Stimulated activated CD4-positive, alpha-beta T cell treated with anti-CD3 and anti-CD28 coated beads, Interleukin-15, amount 100 ng/mL, for 24 hours (primary cell): ENCODE measurements at regions not wholly inside any gene's neighbourhood (a gene's known extent, or its start where the extent isn't known, plus 50 kb on each side); places are given as distances from the start of the nearest gene placed in this dataset.
"Not testable (repeated sequence)": the region's sequence is repeated elsewhere in the genome, so short reads cannot be mapped to it uniquely, and the experiment has no call there.

Experiments
- DNase-seq: peaks from one replicate; pipeline ENCODE4 v3.0.0-alpha.2; 2020

DNA sequence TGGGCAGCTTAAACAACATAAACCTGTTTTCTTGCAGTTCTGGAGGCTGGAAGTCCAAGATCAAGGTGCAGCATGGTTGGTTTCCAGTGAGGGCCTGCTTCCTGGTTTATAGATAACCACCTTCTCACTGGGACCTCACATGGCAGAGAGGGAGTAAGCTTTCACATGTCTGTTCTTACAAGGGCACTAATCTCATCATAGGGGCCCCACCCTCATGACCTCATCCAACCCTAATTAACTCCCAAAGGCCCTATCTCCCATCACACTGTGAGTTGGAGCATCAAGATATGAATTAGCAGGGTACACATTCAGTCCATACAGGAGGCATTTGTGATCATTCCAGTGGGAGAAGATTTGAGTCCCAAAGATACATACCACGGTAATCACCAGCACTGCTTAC lies 50.5 kb upstream of the GRIN2A start:
- DNase-seq: no peak

DNA sequence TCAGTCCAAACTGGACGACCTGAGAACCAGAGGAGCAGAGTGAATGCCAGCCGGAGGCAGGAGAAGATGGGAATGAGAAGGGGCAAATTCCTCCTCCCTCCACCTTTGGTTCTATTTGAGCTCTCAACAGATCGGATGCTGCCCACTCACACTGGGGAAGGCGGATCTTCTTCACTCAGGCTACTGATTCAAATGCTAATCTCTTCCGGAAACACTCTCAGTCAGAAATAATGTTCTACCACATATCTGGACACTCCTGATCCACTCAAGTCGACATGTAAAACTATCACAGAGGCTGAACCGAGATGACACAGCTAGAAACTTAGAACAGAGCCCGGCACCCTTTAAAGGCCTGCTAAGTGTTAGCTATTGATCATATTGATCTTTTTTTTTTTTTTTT lies 57.4 kb upstream of the GRIN2A start:
- DNase-seq: no peak

DNA sequence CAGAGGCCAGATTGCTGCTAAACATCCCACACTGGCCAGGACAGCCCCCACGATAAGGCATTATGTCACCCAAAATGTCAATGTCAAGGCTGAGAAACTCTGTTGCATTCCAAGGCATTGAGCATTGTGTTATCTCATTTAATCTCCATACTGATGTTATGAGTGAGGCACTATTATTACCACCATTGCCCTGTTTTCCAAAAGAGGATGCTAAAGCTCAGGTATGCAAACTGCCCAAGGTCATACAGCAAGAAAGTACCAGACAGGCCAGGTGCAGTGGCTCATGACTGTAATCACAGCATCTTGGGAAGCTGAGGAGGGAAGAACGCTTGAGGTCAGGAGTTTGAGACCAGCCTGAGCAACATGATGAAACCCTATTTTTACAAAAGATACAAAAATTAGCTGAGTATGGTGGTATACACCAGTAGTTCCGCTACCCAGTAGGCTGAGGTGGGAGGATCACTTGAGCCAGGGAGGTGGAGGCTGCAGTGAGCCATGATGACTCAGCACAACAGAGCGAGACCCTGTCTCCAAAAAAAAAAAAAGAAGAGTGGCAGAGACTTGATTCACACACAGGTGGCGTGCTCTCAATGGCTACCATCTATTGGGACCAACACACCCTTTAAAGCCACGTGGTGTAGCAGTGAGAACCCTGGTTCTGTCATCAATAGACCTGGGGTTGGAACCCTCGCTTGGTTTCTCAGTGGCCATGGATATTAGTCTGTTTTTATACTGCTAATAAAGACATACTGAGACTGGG lies 58.8 kb upstream of the GRIN2A start:
- DNase-seq: no peak

DNA sequence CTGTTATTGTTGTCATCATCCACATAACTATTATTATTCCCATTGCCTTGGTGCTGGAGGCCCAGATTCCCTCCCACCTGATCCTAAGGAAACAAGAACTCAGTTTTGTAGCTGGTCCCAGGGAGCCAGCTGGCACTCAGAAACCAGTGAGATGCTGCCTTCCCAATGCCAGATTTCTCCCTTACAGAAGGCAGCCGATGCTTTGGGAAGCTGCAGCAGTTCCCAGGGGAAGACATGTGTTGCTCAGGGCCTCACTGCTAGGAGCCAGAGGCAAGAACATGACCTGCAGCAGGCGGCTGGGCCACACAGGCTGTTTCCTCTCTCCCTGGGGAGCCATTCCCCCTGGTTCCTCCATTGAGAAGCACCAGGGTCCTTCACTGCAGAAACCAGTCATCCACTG lies 59.9 kb upstream of the GRIN2A start:
- DNase-seq: no peak

DNA sequence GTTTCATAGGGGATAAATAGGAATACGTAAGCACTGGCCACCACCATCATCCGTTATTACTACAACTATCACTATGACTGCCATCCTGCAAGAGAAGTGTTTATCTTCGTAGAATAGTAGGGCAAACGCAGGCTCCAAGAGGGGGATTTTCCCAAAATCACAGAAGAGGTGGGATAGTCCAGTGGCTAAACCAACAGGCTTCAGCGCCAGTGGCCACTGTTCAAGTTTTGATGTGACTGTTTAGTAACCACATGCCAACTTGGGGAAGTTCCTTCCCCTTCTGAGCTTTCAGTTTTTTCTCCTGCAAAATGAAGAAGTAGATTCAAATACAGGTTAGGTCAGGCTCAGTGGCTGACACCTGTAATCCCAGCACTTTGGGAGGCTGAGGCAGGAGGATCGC lies 60.7 kb upstream of the GRIN2A start:
- DNase-seq: no peak

DNA sequence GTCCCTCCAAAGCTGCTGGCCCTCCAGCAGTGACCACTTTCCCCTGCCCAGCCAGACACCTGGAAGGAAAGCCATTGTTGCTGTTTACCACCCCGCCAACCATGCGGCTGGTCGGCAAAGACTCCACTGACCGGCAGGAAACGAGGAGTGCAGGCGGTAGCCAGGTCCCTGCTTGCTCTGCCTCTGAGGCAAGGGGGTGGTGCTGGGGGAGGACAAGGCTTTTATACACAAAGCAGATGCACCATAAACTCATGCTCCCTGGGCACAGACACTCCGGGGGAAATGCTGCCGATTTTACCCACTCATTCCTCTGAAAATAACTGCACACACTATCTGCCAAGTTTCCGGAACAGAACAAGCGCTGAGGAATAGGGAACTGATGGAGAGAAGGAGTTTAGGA lies 62.8 kb upstream of the GRIN2A start:
- DNase-seq: no peak

DNA sequence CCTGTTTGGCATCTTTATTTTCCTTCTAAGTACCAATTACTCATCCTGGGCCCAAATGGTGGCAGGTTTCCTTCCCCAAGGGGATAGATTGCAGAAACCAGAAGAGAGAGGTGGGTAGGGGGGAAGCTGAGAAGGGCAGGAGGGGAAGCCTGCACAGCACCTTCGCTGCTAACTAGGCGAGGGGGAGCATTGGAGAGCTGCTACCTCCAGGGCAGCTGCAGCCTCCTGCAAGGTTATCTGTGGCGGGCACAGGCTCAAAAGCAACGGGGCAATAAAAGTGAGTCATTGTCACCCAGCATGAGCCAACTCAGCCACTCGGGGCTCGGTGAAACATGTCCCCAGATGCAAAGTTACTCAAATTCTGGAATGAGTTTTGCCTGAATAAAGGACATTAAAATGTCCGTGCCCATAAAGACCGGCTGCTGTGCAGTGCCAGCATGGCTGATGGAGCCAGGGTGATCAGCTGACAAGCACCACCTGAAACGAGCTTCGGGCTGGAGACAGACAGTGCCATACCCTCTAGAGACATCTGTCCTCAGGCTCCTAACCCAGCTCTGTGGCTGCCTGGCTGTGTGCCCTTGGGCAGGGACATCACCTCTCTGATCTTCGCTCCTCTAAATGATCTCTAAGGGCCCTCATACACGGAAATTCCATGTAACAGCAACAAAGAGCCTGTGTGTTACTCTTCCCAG lies 68.1 kb upstream of the GRIN2A start:
- DNase-seq: no peak

DNA sequence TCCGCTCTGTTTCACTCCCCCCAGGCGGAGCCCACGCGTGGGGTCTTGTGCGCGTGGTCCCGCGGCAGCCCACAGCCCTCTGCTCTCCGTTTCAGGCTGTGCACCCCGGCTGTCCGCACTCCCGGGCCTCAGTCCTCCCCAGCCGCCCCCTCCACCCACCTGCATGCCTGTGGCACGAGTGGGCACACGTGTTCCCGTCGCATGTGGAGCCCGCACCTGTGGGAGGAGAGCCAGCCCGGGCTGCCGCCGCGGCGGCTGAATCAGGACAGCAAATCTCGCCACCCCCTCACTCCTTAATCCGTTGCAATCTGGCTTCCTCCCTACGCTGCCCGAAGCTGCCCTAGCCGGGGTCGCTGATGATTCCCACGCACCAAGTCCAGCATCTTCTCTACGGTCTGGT lies 69.9 kb upstream of the GRIN2A start:
- DNase-seq: no peak

DNA sequence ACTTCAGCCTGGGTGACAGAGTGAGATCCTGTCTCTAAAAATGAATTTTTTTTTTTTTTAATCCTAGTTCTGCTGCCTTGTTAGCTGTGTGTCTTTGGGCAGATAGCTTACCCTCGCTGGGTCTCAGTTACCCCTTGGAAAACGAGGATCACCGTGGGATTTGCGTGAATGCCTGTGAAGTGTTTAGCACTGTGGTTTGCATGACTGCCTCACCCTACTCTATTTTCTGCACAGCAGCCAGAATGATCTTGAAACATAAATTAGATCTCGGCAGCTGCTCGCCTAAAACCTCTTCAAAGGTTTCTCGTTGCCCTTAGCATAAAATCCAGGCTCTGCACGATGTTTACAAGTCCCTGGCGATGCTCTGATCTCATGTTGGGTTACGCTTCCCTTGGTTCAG lies 71.2 kb upstream of the GRIN2A start:
- no peak for DNase-seq

DNA sequence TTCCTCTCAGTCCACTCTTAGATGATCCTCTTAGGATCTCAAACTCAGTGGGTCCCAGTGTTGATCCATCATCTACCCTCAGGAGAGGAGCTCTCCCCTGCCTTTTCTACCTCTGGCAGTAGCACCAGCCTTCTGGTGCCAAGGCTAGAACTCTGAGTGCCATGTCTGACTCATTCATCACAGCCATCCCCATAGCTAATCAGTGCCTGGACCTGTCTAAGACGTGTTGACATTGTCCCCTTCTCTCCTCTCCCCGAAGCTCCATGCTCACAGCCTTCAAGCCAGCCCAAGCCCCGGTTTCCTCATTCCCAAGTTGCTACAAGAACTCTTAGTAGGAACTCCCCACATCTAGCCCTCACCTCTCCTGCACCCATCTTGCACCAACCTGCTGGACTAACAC lies 73.5 kb upstream of the GRIN2A start:
- DNase-seq: no peak

DNA sequence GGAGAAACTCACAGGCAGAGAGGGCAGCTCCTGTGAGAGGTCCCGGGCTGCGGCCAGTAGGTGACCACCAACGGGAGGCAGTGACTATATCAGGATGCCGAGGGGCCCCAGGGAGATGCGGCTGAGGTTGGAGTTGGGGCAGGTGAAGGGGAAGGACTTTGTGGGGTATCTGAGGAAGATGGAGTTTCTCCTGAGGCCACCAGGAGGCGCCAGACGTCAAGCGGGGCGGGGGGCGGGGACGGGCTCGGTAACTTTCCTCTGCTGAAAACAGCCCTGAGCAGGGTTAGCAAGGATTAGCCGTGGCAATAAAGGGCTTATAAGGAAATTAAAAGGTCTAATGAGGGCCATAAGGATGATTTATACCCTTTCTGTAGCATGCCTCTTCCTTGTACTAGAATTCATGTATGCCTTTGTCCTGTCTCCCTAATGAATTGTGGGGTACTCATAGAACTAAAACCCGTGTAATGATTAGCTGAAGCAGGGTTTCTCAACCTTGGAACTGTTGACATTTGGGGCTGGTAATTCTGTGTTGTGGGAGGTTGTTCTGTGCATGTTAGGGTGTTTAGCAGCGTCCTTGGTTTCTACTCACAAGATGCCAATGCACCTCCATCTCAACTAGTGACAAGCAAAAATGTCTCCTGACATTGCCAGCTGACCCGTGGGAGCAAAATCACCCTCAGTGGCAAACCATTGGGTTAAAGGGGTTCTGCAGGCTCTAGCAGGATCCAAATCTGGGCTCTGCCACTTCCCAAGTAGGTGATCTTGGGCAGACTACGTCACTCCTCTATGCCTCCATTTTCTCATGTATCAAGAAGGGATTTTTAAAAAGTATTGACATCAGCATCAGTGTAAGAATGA lies 74.8 kb upstream of the GRIN2A start:
- peak; percentile 51 for DNase-seq

DNA sequence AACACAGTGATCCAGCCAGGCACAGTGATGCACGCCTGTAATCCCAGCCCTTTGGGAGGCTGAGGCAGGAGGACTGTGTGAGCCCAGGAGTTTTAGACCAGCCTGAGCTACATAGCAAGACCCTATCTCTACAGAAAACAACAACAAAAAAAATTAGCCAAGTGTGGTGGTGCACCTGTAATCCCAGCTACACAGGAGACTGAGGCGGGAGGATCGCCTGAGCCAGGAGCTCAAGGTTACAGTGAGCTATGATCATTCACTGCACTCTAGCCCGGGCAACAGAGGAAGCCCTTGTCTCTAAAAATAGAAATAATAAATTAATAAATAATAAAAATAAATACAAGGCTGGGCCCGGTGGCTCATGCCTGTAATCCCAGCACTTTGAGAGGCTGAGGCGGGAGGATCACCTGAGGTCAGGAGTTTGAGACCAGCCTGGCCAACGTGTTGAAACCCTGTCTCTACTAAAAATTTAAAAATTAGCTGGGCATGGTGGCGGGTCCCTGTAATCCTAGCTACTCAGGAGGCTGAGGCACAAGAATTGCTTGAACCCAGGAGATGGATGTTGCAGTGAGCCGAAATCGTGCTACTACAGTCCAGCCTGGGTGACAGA lies 75.5 kb upstream of the GRIN2A start:
- not testable (repeated sequence) for DNase-seq

DNA sequence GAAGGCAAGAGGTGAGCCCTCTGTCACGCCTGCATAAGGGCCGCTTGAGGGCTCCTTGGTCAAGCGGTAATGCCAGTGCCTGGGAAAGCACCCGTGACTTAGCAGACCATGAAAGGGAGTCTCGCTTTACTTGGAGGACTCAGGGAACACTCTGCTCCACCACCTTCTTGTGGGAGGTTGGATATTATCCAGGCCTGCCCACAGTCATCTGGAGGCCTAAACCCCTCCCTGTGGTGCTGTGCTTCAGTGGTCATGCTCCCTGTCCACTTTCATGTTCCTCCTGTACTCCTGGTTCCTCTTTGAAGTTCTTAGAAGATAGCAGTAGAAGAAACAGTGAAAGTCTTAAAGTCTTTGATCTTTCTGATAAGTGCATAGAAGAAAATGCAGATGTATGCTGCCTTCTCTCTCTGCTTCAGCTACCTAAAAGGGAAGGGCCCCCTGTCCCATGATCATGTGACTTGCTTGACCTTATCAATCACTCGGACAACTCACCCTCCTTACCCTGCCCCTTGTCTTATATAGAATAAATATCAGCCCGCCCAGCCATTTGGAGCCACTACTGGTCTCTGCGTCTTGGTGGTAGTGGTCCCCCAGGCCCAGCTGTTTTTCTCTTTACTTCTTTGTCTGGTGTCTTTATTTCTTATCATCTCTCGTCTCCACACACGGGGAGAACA lies 76.8 kb upstream of the GRIN2A start:
- DNase-seq: not testable (repeated sequence)

DNA sequence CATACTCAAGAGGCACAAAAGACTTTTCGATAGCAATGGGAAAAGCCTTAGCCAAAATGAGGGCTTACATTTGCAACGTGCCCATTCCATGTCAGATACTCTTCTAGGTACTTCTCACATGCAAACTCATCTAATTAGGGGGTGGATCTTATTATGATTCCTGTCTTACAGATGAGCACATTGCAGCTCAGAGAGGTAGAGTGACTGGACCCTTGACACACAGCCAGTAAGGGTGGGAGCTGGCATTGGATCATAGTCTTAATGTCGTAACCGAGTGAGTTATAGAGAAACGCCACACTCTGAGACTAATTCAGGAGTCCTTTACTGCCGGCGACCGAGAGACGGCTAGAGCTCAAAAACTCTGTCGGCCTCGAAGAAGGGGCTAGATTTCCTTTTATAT lies 78.8 kb upstream of the GRIN2A start:
- no peak for DNase-seq

DNA sequence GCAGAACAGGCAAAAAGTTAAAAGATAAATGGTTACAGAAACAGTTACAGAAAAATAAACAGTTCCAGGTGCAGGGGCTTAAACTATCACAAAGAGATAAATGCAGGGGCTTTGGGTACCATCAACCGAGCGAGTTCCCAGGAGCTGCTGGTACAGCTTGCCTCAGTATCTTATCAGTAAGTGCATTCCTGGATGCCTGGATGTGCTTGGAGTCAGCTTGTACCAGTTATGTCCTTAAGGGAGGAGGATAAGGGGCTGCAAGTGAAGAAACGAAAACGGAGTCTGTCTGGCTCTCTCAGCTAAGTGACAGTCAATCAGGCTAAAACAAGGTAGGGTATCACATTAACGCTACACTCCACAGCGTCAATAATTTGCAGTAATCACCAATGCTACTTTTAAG lies 79.3 kb upstream of the GRIN2A start:
- not testable (repeated sequence) for DNase-seq

DNA sequence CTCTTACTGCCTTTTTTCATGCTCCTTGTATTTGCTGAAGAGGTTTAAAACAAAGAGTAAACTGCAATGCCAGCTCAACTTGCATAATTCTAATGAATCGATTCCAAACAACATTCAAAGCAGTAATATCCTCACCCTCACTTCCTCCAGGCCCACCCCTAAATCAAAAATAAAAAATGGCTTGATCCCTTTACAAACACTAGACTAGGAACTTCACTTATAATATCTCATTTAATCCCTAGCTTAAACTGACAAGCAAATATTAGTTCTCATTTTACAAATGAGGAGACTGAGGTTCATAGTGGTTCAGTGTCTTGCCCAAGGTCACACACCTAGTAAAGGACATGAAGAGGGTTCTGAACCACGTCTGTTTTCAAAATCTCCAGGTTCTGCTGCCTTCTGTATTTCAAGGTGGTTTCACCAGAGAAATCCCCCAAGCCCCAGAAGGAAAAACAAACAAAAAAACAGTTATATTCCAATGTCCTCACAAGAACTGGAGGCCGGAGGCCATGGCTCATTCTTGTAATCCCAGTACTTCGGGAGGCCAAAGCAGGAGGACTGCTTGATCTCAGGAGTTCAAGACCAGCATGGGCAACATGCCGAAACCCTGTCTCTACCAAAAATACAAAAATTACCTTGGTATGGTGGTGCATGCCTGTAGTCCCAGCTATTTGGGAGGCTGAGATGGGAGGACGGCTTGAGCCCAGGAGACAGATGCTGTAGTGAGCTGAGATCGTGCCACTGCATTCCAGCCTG lies 80.3 kb upstream of the GRIN2A start:
- no peak for DNase-seq

DNA sequence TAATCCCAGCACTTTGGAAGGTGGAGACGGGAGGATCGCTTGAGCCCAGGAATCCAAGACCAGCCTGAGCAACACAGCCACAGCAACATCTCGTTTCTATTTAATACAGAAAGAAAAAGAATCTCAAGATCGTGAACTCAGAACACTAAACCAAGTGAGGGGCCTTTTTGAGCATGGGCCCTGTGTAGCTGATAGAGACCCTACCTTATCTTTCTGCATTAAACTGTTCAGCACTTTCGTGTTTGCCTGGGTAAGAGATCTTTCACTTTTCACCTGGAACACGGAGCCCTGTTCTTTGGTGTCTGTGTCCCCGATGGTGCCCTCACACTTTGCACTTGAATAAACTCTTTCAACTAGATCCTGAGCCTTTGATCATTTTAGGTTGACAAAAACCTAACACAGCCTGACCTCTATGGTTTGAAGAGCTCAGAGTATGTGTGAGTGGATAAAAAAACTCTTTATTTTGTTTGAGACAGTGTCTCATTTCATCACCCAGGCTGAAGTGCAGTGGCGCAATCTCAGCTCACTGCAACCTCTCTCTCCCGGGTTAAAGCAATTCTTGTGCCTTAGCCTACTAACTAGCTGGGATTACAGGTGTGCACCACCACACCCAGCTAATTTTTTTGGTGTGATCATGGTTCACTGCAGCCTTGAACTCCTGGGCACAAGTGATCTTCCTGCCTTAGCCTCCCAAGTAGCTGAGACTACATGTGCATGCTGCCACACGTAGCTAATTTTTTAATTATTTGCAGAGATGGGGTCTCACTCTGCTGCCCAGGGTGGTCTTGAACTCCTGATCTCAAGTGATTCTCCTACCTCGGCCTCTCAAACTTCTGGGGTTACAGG lies 83.8 kb upstream of the GRIN2A start:
- DNase-seq: no peak

DNA sequence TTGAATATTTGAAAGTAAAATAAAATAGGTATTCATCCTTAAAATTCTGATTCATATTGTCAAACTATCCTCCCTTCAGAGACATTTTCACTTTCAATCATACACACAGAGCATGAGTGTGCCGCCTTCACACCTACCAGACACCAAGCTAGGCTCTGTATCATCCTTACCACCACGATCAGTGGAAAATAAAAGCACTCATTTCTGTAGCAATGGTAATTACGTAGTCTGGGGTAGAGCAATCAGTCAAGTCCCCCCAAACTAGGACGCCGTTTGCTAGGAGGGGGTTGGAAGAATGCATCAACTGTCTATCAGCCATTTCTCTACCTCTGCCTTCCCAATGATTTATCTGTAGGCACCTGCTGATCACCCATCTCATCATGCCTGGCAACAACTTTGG lies 84.6 kb upstream of the GRIN2A start:
- peak; percentile 52 for DNase-seq

DNA sequence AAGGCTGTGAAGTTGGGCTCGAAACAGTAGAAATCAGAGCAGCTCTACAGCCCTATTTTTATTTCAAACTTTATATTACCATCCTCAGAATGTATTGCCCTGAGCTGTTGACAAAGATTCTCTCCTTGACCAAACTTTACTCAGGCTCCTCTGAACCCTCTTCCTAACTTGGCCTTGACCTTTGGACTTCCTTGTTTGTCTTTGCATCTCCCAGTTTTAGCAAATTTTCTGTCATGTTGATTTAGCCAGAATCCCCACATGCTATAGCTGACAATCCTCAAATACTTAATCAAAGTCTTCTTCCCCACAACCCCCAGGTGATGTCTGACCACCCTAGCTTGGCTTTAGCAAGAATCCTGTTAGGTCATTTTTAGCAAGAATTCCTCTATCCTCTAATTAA lies 87.4 kb upstream of the GRIN2A start:
- no peak for DNase-seq

DNA sequence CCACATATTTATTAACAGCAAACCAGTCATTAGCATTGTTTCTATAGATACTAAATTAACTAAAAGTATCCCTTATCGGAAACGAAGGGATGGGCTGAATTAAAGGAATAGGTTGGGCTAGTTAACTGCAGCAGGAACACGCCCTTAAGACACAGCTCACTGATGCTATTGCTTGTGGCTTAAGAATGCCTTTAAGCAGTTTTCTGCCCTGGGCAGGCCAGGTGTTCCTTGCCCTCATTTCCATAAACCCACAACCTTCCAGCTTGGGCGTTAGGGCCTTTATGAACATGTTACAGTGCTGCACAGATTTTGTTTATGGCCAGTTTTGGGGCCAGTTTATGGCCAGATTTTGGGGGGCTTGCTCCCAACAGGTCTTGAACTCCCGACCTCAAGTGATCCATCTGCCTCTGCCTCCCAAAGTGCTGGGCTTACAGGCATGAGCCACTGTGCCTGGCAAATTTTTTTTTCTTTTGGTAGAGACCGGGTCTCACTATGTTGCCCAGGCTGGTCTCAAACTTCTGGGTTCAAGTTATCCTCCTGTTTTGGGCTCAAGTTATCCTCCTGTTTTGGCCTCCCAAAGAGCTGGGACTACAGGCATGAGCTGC lies 90.1 kb upstream of the GRIN2A start:
- DNase-seq: not testable (repeated sequence)
